ENCODE measurements at regions not wholly inside any gene's neighbourhood (a gene's known extent, or its start where the extent isn't known, plus 50 kb on each side); places are given as distances from the start of the nearest gene placed in this dataset.

DNA sequence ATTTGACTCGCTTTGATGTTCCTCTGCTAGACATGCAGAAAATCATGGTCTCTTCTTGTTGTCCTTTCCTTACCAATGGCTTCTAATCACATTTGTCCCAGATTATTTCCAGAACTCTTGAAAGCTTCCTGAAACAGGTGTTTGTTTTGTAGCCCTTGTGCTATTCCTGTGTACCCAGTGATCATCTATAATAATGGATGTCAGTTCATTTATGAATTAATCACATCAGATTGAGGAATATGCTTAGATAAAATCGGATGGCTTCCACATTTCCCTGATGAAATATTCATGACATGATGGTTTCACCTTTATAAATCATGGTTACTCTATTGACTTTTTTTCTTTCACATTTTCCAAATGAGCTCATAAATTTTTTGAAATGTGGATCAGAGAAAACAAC lies 359.0 kb upstream of the DMAC1 start:
- Histone ChIP-seq H3K9me3 (ENCODE audit: insufficient read depth in 2 of 2, low read depth in 1 of 2, low read length in 1 of 2) (no peaks in the 10 kb centered on the region), H3K79me1 (ENCODE audit: low read depth, low read length) (no peaks in the 10 kb centered on the region), H2AFZ (ENCODE audit: low read length) (no peak overlapping the region), H3K27ac (ENCODE audit: low read depth, low read length) (no peak overlapping the region), H2BK20ac (ENCODE audit: low read length) (no peak overlapping the region), H3K56ac (replicated peaks; ENCODE audit: insufficient read length, low read depth, low read length) (no peak overlapping the region), H4K91ac (replicated peaks; ENCODE audit: insufficient read length, low read length) (no peak overlapping the region), H2BK120ac (replicated peaks; ENCODE audit: low read depth, low read length) (no peak overlapping the region), H3K4me1 (replicated peaks in 1 of 4; ENCODE audit: control insufficient read depth in 3 of 4, insufficient read depth in 4 of 4, low read length in 3 of 4) (peaks cover 0 to 2% (median 0%) of the 10 kb centered on the region in 4 experiments; a peak in 2 of 7 replicates), H3K79me2 (ENCODE audit: control insufficient read depth in 1 of 2, insufficient read depth in 2 of 2, low read length in 2 of 2) (no peaks in the 10 kb centered on the region), H3K23ac (ENCODE audit: insufficient read length) (no peak overlapping the region), H2BK12ac (ENCODE audit: low read depth, low read length) (no peak overlapping the region), H4K20me1 (replicated peaks in 1 of 2; ENCODE audit: control insufficient read depth in 1 of 2, insufficient read depth in 2 of 2, low read length in 2 of 2) (no peaks in the 10 kb centered on the region), H3K23me2 (ENCODE audit: low read depth, low read length) (no peaks in the 10 kb centered on the region), H4K8ac (ENCODE audit: extremely low read depth, insufficient read depth, low read length) (no peak overlapping the region), H3K27me3 (replicated peaks in 1 of 4; ENCODE audit: control insufficient read depth in 3 of 4, extremely low read depth in 1 of 4, insufficient read depth in 3 of 4, low read length in 3 of 4) (no peaks in the 10 kb centered on the region), H4K5ac (ENCODE audit: insufficient read length, low read depth, low read length) (no peak overlapping the region), H3K18ac (ENCODE audit: extremely low read depth, low read length) (no peak overlapping the region), H3K4me2 (ENCODE audit: insufficient read depth in 1 of 2, low read depth in 2 of 2, low read length in 2 of 2) (no peak overlapping the region), H3K4ac (replicated peaks; ENCODE audit: insufficient read length, low read depth, low read length) (no peak overlapping the region), H2AK5ac (ENCODE audit: low read depth, low read length) (no peak overlapping the region), H3K14ac (ENCODE audit: insufficient read length) (no peak overlapping the region), H3K4me3 (ENCODE audit: extremely low read depth in 1 of 4, insufficient read depth in 2 of 4, low read depth in 3 of 4, low read length in 4 of 4) (no peak overlapping the region), H2BK15ac (ENCODE audit: low read length) (no peak overlapping the region), H2BK5ac (ENCODE audit: low read depth, low read length) (no peak overlapping the region), H3K9ac (replicated peaks in 1 of 4; ENCODE audit: extremely low read depth in 1 of 4, low read depth in 3 of 4, low read length in 3 of 4) (no peak overlapping the region), H3K36me3 (ENCODE audit: control insufficient read depth in 2 of 4, insufficient read depth in 4 of 4, low read length in 3 of 4) (no peaks in the 10 kb centered on the region)
- POLR2A ChIA-PET (ENCODE audit: partially characterized antibody), result no interaction called here
- 90% methylated on average over 2 of the region's 2 CpGs; no CpG with 5 or more reads in 1 of the 2 experiments for WGBS, 2 experiments (ENCODE audit: extremely low coverage in 1 of 2, insufficient coverage in 1 of 2, insufficient read length in 1 of 2, insufficient replicate concordance in 2 of 2, low coverage in 1 of 2, low lambda C conversion rate in 2 of 2, missing lambda C conversion rate in 1 of 2)
- DNase-seq (ENCODE audit: low read depth in 1 of 2, low spot score in 2 of 2) (no peak), FAIRE-seq (no peak)
- CTCF ChIA-PET (ENCODE audit: partially characterized antibody), result interaction anchor here (1.0 to 1.9 kb wide), 3 partner anchors 20 to 370 kb away, joined by 3 to 5 read pairs (median 3); no protein-coding TSS in a partner anchor
- TF ChIP-seq RXRA (IDR thresholded peaks at IDR 0.05; ENCODE audit: insufficient read depth, low read depth, low read length), result no peak
- TF ChIP-seq, protein P1, sequence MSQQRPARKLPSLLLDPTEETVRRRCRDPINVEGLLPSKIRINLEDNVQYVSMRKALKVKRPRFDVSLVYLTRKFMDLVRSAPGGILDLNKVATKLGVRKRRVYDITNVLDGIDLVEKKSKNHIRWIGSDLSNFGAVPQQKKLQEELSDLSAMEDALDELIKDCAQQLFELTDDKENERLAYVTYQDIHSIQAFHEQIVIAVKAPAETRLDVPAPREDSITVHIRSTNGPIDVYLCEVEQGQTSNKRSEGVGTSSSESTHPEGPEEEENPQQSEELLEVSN (IDR thresholded peaks at IDR 0.05), result no peak
